HFF-Myc (cell line): ENCODE measurements at regions not wholly inside any gene's neighbourhood (a gene's known extent, or its start where the extent isn't known, plus 50 kb on each side); places are given as distances from the start of the nearest gene placed in this dataset.

Source experiments
- DNase-seq: peaks from one replicate; pipeline ENCODE4 v3.0.0-alpha.2; 2011; ENCODE audit warnings: low read depth; ENCODE audit errors: extremely low read depth
- H3K4me3 ChIP-seq: replicated peaks from 2 replicates; pipeline ENCODE4 v1.5.1; 2011; ENCODE audit warnings: low read depth, mild to moderate bottlenecking, control low read depth, low read length
- TF ChIP-seq, protein P1 (sequence below): IDR thresholded peaks from 2 replicates; pipeline ENCODE4 v1.5.1; 2012; ENCODE audit warnings: mild to moderate bottlenecking, low read depth, low read length, control low read depth; ENCODE audit errors: missing control alignments

DNA sequence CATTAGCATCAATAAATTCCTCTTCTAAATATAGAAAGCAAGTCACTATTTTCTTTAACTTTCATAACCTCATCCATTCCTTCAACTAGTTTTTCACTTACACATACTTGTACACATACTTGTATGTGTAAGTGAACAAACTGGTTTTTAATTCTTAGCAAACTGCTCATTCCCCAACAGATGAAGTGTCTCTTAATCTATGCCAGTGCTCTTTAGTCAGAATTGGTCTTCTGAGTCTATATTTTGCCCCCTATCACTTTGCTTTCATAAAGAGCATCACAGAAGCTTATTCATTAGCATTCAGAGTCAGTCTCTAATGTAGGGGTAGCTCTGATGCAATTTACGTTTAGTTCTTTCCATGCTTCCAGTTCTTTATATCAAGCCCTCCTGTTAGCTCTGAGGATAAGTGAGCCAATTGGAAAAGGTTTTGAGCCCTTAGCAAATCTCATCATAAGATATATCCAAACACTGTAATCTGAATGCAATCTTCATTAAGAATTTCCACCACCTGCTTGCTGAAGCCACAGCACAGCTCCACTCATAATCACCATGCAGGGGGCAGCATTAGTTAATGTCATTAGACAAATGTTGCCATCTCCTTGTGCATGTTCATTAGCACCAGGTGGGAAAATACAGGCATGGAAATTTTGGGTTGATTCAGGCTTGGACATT is 178.5 kb upstream of the SLC24A2 start:
- TF ChIP-seq, protein P1, sequence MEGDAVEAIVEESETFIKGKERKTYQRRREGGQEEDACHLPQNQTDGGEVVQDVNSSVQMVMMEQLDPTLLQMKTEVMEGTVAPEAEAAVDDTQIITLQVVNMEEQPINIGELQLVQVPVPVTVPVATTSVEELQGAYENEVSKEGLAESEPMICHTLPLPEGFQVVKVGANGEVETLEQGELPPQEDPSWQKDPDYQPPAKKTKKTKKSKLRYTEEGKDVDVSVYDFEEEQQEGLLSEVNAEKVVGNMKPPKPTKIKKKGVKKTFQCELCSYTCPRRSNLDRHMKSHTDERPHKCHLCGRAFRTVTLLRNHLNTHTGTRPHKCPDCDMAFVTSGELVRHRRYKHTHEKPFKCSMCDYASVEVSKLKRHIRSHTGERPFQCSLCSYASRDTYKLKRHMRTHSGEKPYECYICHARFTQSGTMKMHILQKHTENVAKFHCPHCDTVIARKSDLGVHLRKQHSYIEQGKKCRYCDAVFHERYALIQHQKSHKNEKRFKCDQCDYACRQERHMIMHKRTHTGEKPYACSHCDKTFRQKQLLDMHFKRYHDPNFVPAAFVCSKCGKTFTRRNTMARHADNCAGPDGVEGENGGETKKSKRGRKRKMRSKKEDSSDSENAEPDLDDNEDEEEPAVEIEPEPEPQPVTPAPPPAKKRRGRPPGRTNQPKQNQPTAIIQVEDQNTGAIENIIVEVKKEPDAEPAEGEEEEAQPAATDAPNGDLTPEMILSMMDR = no peak
- H3K4me3 ChIP-seq = no peak overlapping the region
- DNase-seq = no peak

GRCh38 chr9:19965336-19965735 is 176.5 kb upstream of the SLC24A2 start:
- TF ChIP-seq, protein P1 = no peak
- H3K4me3 ChIP-seq = no peak overlapping the region
- DNase-seq = no peak

DNA sequence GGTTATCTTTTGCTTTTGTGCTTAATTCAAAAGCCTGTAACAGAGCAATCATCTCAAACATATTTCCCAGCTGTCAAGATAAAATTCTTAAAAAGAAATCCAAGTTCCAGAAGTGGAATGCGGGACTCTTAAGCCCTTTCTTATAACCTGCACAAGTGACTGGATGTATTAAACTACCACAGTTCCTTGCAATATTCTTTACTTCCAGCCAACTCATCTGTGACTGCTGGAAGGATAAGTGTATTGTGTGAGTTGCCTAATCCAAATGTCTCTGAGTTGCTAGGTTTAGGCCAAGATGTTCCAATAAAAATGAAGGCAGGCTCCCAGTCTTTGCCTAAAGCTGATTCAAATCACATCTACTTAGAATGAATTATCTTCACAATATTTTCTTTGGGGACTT is 159.2 kb upstream of the SLC24A2 start:
- TF ChIP-seq, protein P1 = no peak
- DNase-seq = no peak
- H3K4me3 ChIP-seq = no peak overlapping the region

- TF ChIP-seq, protein P1 = peak; percentile 45
- H3K4me3 ChIP-seq = no peak overlapping the region
- DNase-seq = no peak
These were observed 157.7 kb upstream of the SLC24A2 start for GRCh38 chr9:19946441-19947109.

DNA sequence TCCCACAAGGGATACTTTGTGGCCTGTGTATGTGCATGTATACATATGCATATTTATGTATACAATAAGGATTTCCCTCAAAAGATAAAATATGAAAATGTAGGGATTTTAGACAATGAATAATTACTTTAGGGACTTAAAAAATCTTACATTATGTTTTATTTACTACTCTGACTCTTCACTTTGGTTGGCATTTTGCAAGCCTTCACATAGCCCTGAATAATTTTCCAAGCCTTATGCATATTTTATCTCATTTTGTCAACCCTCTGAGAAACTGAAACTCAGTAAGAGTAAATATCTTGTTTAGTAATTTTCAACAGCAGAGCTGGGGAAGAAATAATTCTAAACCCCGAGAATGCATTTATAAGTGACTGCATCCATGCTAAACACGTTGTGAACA is 153.0 kb upstream of the SLC24A2 start:
- no peak for DNase-seq
- TF ChIP-seq, protein P1 = no peak
- no peak overlapping the region for H3K4me3 ChIP-seq

DNA sequence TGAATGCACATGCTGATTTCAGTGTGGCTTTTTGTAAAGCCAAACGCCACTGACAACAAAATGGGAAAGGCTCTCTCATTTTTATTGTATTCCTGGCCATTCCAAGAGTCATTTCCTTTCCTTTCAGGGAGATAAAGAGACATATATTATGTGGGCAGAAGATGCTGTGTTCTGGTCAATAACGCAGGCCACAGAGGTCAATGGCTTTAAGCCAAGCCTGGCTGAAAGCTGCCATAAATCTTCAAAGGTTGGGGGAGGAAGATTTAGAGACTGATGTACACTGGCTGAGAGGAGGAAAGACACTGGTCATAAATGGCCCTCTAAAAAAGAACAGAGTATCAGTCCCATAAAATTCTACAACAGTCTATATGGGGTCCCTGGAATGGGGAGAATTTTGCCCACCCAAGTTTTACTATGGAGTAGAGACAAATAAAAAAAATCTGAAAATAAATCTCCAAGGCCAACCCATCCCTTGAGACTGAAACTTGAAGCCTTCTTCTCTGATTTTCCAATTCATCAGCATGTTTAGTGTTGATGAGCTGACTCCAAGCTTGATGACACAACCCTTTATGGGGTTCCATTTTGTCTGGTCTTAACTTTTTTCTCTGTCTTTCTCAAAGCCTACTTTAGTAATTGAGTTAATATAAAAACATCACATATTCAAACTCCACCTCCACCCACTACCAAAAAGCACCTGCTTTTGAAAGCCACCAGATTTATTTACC is 152.1 kb upstream of the SLC24A2 start:
- DNase-seq = no peak
- no peak overlapping the region for H3K4me3 ChIP-seq

More for the DNA sequence above, 152.1 kb upstream of the SLC24A2 start:
- TF ChIP-seq, protein P1 = no peak
